Right atrium auricular region (tissue), 2 donors: ENCODE measurements at regions not wholly inside any gene's neighbourhood (a gene's known extent, or its start where the extent isn't known, plus 50 kb on each side); places are given as distances from the start of the nearest gene placed in this dataset.

Experiments used
- DNase-seq: peaks from one replicate; pipeline ENCODE4 v3.0.0-alpha.2; 2019; ENCODE audit warnings: low spot score
- H3K27ac ChIP-seq, 2 donors: fragments of 200-600 bp; sonication (generic); 1 replicate in 1 of 2; 2 replicates in 1 of 2; pipeline ENCODE4 v1.5.1; 2016 to 2019
- H3K27me3 ChIP-seq, 2 donors: fragments of 200-600 bp; sonication (generic); one replicate each; pipeline versions ENCODE4 v1.5.1 to v1.6.0; 2017 to 2019
- H3K36me3 ChIP-seq: fragments of 200-600 bp; sonication (generic); one replicate; pipeline ENCODE4 v1.5.1; 2016
- H3K4me1 ChIP-seq, 2 donors: fragments of 200-600 bp; sonication (generic); one replicate each; pipeline versions ENCODE4 v1.5.1 to v1.6.0; 2017 to 2019
- H3K4me3 ChIP-seq, 2 donors: fragments of 200-600 bp; sonication (generic); 1 replicate in 1 of 2; 2 replicates in 1 of 2; pipeline ENCODE4 v1.5.1; 2017 to 2019; ENCODE audit warnings: mild to moderate bottlenecking in 1 of 2, moderate library complexity in 1 of 2
- H3K9me3 ChIP-seq, 2 donors: fragments of 200-600 bp; sonication (generic); one replicate each; pipeline ENCODE4 v1.5.1; 2019
- CTCF ChIP-seq, 2 donors: fragments of 200-600 bp; sonication (generic); IDR thresholded peaks; one replicate each; pipeline ENCODE4 v1.5.1; 2019; ENCODE audit warnings: antibody characterized with exemption in 2 of 2

GRCh38 chr15:70203981-70204560 lies 106.4 kb upstream of the TLE3 start:
- H3K4me3 ChIP-seq, result no peak overlapping the region
- H3K27ac ChIP-seq, result no peak overlapping the region
- no peak for DNase-seq
- H3K4me1 ChIP-seq, result no peaks in the 10 kb centered on the region
- TF ChIP-seq CTCF (IDR thresholded peaks at IDR 0.05), result no peak
- no peaks in the 10 kb centered on the region for H3K9me3 ChIP-seq
- no peaks in the 10 kb centered on the region for H3K27me3 ChIP-seq
- H3K36me3 ChIP-seq, result no peaks in the 10 kb centered on the region

- Histone ChIP-seq H3K9me3 (no peaks in the 10 kb centered on the region), H3K4me1 (no peaks in the 10 kb centered on the region), H3K27me3 (no peaks in the 10 kb centered on the region), H3K4me3 (no peak overlapping the region), H3K36me3 (no peaks in the 10 kb centered on the region), H3K27ac (no peak overlapping the region)
- no peak for DNase-seq
- TF ChIP-seq CTCF (IDR thresholded peaks at IDR 0.05), result no peak
Measured at GRCh38 chr15:70202756-70203155, 105.0 kb upstream of the TLE3 start.

GRCh38 chr15:70201425-70201775 lies 103.7 kb upstream of the TLE3 start:
- DNase-seq, result no peak
- TF ChIP-seq CTCF (IDR thresholded peaks at IDR 0.05), result no peak

GRCh38 chr15:70200511-70201424 lies 103.1 kb upstream of the TLE3 start:
- DNase-seq, result no peak
- no peak overlapping the region for H3K4me3 ChIP-seq
- H3K9me3 ChIP-seq, result no peaks in the 10 kb centered on the region
- H3K36me3 ChIP-seq, result no peaks in the 10 kb centered on the region
- no peak for TF ChIP-seq CTCF (IDR thresholded peaks at IDR 0.05)
- no peak overlapping the region for H3K27ac ChIP-seq
- H3K4me1 ChIP-seq, result peaks cover 0 to 10% of the 10 kb centered on the region in 2 donors
- no peaks in the 10 kb centered on the region for H3K27me3 ChIP-seq

More at GRCh38 chr15:70201425-70201775, 103.7 kb upstream of the TLE3 start:
- no peak overlapping the region for H3K4me3 ChIP-seq
- H3K36me3 ChIP-seq, result no peaks in the 10 kb centered on the region
- no peaks in the 10 kb centered on the region for H3K9me3 ChIP-seq
- H3K4me1 ChIP-seq, result peaks cover 0 to 3% of the 10 kb centered on the region in 2 donors
- no peak overlapping the region for H3K27ac ChIP-seq
- H3K27me3 ChIP-seq, result no peaks in the 10 kb centered on the region

- TF ChIP-seq CTCF (IDR thresholded peaks at IDR 0.05), result no peak
- DNase-seq, result no peak
- Histone ChIP-seq H3K4me1 (peaks cover 0 to 16% of the 10 kb centered on the region in 2 donors), H3K36me3 (no peaks in the 10 kb centered on the region), H3K27me3 (no peaks in the 10 kb centered on the region), H3K9me3 (no peaks in the 10 kb centered on the region), H3K27ac (no peak overlapping the region), H3K4me3 (no peak overlapping the region)
Measured at GRCh38 chr15:70199540-70200410, 102.1 kb upstream of the TLE3 start.
